Body of pancreas (tissue), 4 donors: ENCODE measurements at regions not wholly inside any gene's neighbourhood (a gene's known extent, or its start where the extent isn't known, plus 50 kb on each side); places are given as distances from the start of the nearest gene placed in this dataset.

Source experiments
- CTCF ChIP-seq, 7 experiments: fragments of 450-650 bp in 4 of 7; fragments of 200-600 bp in 3 of 7; sonication (generic) in 3 of 7; IDR thresholded peaks; one replicate each; pipeline ENCODE4 v1.5.1; 2016 to 2019; ENCODE audit warnings: antibody characterized with exemption in 7 of 7
- POLR2A ChIP-seq, 3 donors: fragments of 450-650 bp; IDR thresholded peaks; one replicate each; pipeline ENCODE4 v1.6.1; 2016; ENCODE audit warnings: antibody characterized with exemption in 3 of 3, mild to moderate bottlenecking in 2 of 3

DNA sequence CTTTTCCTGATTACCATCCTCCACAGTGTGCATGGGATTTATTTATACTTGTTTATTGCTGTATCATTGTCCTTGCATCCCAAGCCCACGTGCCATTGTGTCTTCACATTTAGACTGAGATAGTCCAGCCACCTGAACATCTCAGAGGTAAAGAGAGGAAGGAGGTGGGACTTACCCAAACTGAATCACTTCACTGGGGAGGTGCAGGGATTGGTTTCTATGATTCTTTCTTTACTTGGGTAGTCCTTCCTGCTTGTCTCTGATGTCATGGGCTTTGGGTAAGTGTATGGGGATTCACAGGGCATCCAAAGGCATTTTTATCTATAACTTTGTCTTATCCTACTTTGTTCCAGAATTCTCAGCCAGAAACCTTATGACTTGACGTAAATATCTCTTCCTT is 141.5 kb upstream of the UMPS start:
- TF ChIP-seq CTCF (IDR thresholded peaks at IDR 0.05) (no peak), POLR2A (IDR thresholded peaks at IDR 0.05) (no peak)
